SH-SY5Y (cell line): ENCODE measurements at regions not wholly inside any gene's neighbourhood (a gene's known extent, or its start where the extent isn't known, plus 50 kb on each side); places are given as distances from the start of the nearest gene placed in this dataset.

Source experiments
- GATA2 ChIP-seq: IDR thresholded peaks from 2 replicates; pipeline ENCODE4 v1.6.1; 2011; ENCODE audit warnings: mild to moderate bottlenecking, low read depth, low read length
- GATA3 ChIP-seq: IDR thresholded peaks from 2 replicates; pipeline ENCODE4 v1.6.1; 2011; ENCODE audit warnings: low read depth, mild to moderate bottlenecking, low read length, moderate library complexity

DNA sequence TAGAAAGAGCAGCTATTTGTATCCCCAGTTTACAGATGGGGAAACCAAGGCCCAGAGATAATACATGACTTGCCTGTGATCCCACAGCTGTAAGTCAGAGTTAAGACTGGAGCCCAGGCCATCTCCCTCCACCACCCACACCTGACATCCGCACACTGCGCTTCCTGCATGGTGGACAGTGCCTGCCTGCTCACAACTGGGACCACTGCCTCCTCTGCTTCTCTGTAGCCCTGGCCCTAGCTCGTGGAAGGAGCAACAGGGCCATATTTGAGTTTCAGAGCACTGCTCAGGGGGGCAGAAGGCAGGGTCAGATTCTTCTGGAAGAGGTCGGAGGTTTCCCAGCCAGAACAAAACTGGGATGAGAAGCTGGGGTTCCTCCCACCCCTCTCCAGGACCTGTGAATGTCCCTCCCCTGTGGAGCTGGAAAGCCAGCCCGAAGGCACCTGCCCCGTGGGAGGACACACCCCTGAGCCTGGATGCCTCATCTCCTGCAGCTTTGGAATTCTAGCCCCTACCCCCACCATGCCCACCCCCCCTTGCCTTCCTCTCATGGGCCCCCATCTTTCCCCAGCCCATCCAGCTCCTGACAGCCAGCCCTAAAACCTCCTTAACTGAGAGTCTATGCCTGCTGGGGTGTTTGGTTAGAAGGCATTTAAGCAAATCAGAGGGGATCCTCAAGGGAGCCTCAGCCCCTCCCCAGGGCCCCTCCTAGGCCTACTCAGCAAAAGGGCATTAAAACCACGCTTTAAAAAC, 100.1 kb downstream of the TPRA1 start:
- no peak for TF ChIP-seq GATA3
- TF ChIP-seq GATA2 = no peak
